ENCODE measurements at regions not wholly inside any gene's neighbourhood (a gene's known extent, or its start where the extent isn't known, plus 50 kb on each side); places are given as distances from the start of the nearest gene placed in this dataset.

DNA sequence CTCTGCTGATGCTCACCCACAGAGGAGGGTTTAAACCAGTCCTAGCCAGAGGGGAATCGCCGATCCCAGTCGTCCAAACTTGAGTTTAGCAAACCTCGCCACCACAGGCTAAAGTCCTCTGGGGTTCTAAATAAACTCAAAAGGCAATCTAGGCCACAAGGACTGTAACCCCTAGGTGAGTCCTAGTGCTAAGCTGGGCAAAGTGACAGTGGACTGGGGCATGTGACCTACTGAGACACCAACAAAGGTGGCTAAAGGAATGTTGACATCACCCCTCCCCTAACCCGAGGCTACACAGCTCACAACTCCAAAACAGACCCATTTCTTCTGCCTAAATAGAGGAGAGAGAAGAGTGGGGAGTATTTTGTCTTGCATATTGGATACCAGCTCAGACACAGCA, 142.8 kb upstream of the PRDX4 start:
- TF ChIP-seq, protein P1, sequence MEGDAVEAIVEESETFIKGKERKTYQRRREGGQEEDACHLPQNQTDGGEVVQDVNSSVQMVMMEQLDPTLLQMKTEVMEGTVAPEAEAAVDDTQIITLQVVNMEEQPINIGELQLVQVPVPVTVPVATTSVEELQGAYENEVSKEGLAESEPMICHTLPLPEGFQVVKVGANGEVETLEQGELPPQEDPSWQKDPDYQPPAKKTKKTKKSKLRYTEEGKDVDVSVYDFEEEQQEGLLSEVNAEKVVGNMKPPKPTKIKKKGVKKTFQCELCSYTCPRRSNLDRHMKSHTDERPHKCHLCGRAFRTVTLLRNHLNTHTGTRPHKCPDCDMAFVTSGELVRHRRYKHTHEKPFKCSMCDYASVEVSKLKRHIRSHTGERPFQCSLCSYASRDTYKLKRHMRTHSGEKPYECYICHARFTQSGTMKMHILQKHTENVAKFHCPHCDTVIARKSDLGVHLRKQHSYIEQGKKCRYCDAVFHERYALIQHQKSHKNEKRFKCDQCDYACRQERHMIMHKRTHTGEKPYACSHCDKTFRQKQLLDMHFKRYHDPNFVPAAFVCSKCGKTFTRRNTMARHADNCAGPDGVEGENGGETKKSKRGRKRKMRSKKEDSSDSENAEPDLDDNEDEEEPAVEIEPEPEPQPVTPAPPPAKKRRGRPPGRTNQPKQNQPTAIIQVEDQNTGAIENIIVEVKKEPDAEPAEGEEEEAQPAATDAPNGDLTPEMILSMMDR (IDR thresholded peaks at IDR 0.05 in 4 of 5, conservative IDR thresholded peaks at IDR 0.05 in 1 of 5): no peak
- TF ChIP-seq POLR2A (IDR thresholded peaks at IDR 0.05): no peak
- DNase-seq (no peak), ATAC-seq (no peak)
- H3K4me3 ChIP-seq: no peak overlapping the region
- H3K9me3 ChIP-seq: peaks cover 0 to 3% (median 0%) of the 10 kb centered on the region in 3 donors
- H3K36me3 ChIP-seq: no peaks in the 10 kb centered on the region
- H3K27ac ChIP-seq: no peak overlapping the region
- no peaks in the 10 kb centered on the region for H3K4me1 ChIP-seq
- intact Hi-C loops (cut with DNase I; ENCODE audit: low total_unique reads) (no loop called here), in situ Hi-C loops (cut with MboI; ENCODE audit: low sequenced_read_pairs in 4 of 4) (no loop called here)
- no peaks in the 10 kb centered on the region for H3K27me3 ChIP-seq

DNA sequence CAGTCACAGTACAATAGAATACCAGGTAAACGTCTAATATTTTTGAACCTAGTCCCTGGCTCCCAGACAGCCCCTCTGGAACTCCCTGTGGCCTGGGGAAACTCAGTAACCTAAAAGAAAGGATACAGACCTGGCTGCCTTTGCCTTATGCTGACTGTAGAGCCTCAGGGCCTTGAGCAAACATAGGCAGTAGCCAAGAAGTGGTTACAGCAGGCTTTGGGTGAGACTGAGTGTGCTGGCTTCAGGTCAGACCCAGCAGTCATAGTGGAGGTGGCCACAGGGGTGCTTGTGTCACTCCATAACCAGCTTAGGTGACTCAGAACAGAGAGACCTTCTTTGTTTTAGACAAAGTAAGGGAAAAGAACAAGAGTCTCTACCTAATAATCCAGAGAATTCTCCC, 141.8 kb upstream of the PRDX4 start:
- Histone ChIP-seq H3K9me3 (peaks cover 0 to 3% (median 0%) of the 10 kb centered on the region in 3 donors), H3K27me3 (no peaks in the 10 kb centered on the region), H3K4me3 (no peak overlapping the region), H3K27ac (no peak overlapping the region), H3K4me1 (no peaks in the 10 kb centered on the region), H3K36me3 (no peaks in the 10 kb centered on the region)
- DNase-seq: no peak
- in situ Hi-C loops (cut with MboI; ENCODE audit: low sequenced_read_pairs in 4 of 4): no loop called here
- no peak for TF ChIP-seq POLR2A (IDR thresholded peaks at IDR 0.05)
- TF ChIP-seq, protein P1 (IDR thresholded peaks at IDR 0.05 in 4 of 5, conservative IDR thresholded peaks at IDR 0.05 in 1 of 5): no peak
- no peak for ATAC-seq
- intact Hi-C loops (cut with DNase I; ENCODE audit: low total_unique reads): no loop called here

DNA sequence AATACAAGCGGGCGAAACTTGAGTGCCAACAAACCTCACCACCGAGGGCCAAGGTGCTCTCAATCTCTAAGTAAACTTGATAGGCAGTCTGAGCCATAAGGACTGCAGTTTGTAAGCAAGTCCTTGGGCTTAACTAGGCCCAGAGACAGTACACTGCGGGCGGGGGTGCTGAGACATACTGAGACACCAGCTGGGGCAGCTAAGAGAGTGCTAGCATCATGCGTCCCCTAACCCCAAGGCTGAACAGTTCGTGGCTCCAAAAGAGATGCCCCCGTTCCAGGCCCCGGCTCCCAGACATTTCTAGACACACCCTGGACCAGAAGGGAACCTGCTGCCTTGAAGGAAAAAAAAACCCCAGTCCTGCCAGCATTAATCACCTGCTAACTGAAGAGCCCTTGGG, 126.8 kb upstream of the PRDX4 start:
- Histone ChIP-seq H3K4me3 (no peak overlapping the region), H3K9me3 (no peaks in the 10 kb centered on the region), H3K27me3 (no peaks in the 10 kb centered on the region), H3K4me1 (no peaks in the 10 kb centered on the region), H3K36me3 (no peaks in the 10 kb centered on the region), H3K27ac (no peak overlapping the region)
- in situ Hi-C loops (cut with MboI; ENCODE audit: low sequenced_read_pairs in 4 of 4) (no loop called here), intact Hi-C loops (cut with DNase I; ENCODE audit: low total_unique reads) (no loop called here)
- ATAC-seq (no peak), DNase-seq (no peak)
- TF ChIP-seq, protein P1 (IDR thresholded peaks at IDR 0.05 in 4 of 5, conservative IDR thresholded peaks at IDR 0.05 in 1 of 5): no peak
- no peak for TF ChIP-seq POLR2A (IDR thresholded peaks at IDR 0.05)

DNA sequence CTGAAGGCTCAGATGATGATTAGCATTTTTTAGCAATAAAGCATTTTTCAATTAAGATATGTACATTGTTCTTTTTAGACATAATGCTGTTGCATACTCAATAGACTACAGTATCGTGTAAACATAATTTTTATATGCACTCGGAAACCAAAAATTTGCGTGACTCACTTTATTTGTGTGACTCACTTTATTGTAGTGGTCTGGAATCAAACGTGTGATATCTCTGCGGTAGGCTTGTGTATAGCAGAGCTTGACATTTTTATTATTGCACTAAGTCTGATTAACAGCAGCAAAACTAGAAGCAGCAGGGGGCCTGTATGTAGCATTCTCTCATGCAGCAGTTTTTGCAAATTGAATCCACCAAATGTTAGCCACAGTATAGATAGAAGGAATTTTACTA, 119.1 kb upstream of the PRDX4 start:
- in situ Hi-C loops (cut with MboI; ENCODE audit: low sequenced_read_pairs in 4 of 4) (no loop called here), intact Hi-C loops (cut with DNase I; ENCODE audit: low total_unique reads) (no loop called here)
- H3K27ac ChIP-seq: no peak overlapping the region
- H3K36me3 ChIP-seq: no peaks in the 10 kb centered on the region
- no peaks in the 10 kb centered on the region for H3K27me3 ChIP-seq
- ATAC-seq (no peak), DNase-seq (no peak)
- H3K9me3 ChIP-seq: no peaks in the 10 kb centered on the region
- no peak for TF ChIP-seq POLR2A (IDR thresholded peaks at IDR 0.05)
- TF ChIP-seq, protein P1 (IDR thresholded peaks at IDR 0.05 in 4 of 5, conservative IDR thresholded peaks at IDR 0.05 in 1 of 5): no peak
- H3K4me3 ChIP-seq: no peak overlapping the region
- no peaks in the 10 kb centered on the region for H3K4me1 ChIP-seq

DNA sequence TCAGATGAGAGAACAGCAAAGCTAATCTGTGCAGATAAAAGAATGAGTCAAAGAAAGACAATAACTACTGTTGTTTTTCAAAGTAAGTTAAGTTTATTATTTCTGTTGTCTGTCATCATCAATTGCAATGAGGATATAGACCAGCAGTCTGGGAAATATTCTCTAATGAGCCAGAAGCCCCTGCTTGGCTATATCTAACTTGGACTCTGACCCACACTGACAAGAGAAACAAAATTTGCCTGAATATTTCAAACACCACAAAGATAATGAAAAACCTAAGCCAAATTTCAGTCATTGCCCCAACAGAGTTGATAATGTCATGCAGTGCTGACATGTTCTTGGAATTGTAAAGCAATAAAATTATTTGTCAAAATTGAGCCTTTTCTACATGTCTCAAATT, 115.0 kb upstream of the PRDX4 start:
- no peaks in the 10 kb centered on the region for H3K27me3 ChIP-seq
- no peaks in the 10 kb centered on the region for H3K4me1 ChIP-seq
- no peaks in the 10 kb centered on the region for H3K36me3 ChIP-seq
- no peaks in the 10 kb centered on the region for H3K9me3 ChIP-seq
- no peak for ATAC-seq
- intact Hi-C loops (cut with DNase I; ENCODE audit: low total_unique reads) (no loop called here), in situ Hi-C loops (cut with MboI; ENCODE audit: low sequenced_read_pairs in 4 of 4) (no loop called here)
- H3K4me3 ChIP-seq: no peak overlapping the region
- H3K27ac ChIP-seq: no peak overlapping the region
- no peak for DNase-seq
- TF ChIP-seq POLR2A (IDR thresholded peaks at IDR 0.05): no peak
- TF ChIP-seq, protein P1 (IDR thresholded peaks at IDR 0.05 in 4 of 5, conservative IDR thresholded peaks at IDR 0.05 in 1 of 5): no peak

Measured in gastrocnemius medialis (tissue), 4 donors.